ENCODE measurements at regions not wholly inside any gene's neighbourhood (a gene's known extent, or its start where the extent isn't known, plus 50 kb on each side); places are given as distances from the start of the nearest gene placed in this dataset.

- DNase-seq (ENCODE audit: low spot score) = no peak
- in situ Hi-C loops (cut with MboI; ENCODE audit: low sequenced_read_pairs, unreplicated experiment) = no loop called here
- TF ChIP-seq CTCF (IDR thresholded peaks at IDR 0.05; ENCODE audit: borderline replicate concordance, control extremely low read depth, extremely low read depth, insufficient read depth, missing control alignments) = no peak
Measured at GRCh38 chr5:154535535-154535934, 57.5 kb upstream of the HAND1 start.

GRCh38 chr5:154534457-154535050, 56.5 kb upstream of the HAND1 start:
- no peak for DNase-seq (ENCODE audit: low spot score)
- in situ Hi-C loops (cut with MboI; ENCODE audit: low sequenced_read_pairs, unreplicated experiment) = no loop called here
- TF ChIP-seq CTCF (IDR thresholded peaks at IDR 0.05; ENCODE audit: borderline replicate concordance, control extremely low read depth, extremely low read depth, insufficient read depth, missing control alignments) = no peak

GRCh38 chr5:154529282-154529681, 51.3 kb upstream of the HAND1 start:
- DNase-seq (ENCODE audit: low spot score) = no peak
- in situ Hi-C loops (cut with MboI; ENCODE audit: low sequenced_read_pairs, unreplicated experiment) = no loop called here
- TF ChIP-seq CTCF (IDR thresholded peaks at IDR 0.05; ENCODE audit: borderline replicate concordance, control extremely low read depth, extremely low read depth, insufficient read depth, missing control alignments) = no peak

GRCh38 chr5:154528005-154528594, 50.1 kb upstream of the HAND1 start:
- DNase-seq (ENCODE audit: low spot score) = no peak
- no peak for TF ChIP-seq CTCF (IDR thresholded peaks at IDR 0.05; ENCODE audit: borderline replicate concordance, control extremely low read depth, extremely low read depth, insufficient read depth, missing control alignments)
- in situ Hi-C loops (cut with MboI; ENCODE audit: low sequenced_read_pairs, unreplicated experiment) = no loop called here

All from GM13976 (cell line).